Epithelial cell of esophagus (primary cell): ENCODE measurements at regions not wholly inside any gene's neighbourhood (a gene's known extent, or its start where the extent isn't known, plus 50 kb on each side); places are given as distances from the start of the nearest gene placed in this dataset.

Experiments
- DNase-seq: peaks from one replicate; pipeline ENCODE4 v3.0.0; 2010; ENCODE audit warnings: low read depth
- H3K4me3 ChIP-seq: 2 replicates; pipeline ENCODE4 v1.5.1; 2011; ENCODE audit warnings: mild to moderate bottlenecking, low read length, control low read depth
- TF ChIP-seq, protein P1 (sequence below): IDR thresholded peaks from 2 replicates; pipeline ENCODE4 v1.5.1; 2011; ENCODE audit warnings: low read depth, mild to moderate bottlenecking, low read length, control low read depth, inconsistent platforms; ENCODE audit not compliant: insufficient read depth; ENCODE audit errors: missing control alignments

- TF ChIP-seq, protein P1, sequence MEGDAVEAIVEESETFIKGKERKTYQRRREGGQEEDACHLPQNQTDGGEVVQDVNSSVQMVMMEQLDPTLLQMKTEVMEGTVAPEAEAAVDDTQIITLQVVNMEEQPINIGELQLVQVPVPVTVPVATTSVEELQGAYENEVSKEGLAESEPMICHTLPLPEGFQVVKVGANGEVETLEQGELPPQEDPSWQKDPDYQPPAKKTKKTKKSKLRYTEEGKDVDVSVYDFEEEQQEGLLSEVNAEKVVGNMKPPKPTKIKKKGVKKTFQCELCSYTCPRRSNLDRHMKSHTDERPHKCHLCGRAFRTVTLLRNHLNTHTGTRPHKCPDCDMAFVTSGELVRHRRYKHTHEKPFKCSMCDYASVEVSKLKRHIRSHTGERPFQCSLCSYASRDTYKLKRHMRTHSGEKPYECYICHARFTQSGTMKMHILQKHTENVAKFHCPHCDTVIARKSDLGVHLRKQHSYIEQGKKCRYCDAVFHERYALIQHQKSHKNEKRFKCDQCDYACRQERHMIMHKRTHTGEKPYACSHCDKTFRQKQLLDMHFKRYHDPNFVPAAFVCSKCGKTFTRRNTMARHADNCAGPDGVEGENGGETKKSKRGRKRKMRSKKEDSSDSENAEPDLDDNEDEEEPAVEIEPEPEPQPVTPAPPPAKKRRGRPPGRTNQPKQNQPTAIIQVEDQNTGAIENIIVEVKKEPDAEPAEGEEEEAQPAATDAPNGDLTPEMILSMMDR: no peak
Observed at GRCh38 chr7:81887098-81888090, 117.5 kb upstream of the HGF start.

DNA sequence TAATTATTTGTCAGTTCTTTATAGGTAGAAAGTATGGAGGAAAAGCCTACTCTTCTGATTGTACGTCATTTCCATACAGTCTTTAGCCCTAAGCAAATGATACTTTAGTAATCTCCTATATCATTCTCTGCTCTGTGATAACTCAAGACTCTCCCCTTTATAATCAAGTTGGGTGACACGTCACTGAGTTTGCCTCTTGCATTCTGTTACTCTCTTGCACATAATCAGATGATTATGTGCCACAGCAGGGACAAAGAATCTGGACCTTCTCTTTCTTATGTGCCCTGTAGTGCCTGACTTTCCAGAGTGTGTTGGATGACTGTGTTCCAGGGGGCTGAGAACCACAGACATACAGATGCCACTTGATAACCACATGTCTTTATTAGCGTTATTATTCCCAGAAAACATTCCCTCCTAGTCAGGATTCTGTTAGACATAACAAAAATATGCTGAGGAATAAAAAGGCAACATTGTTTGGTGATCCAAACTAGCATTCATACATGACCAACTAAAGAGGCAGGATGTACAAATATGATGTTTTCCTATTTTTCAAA, 116.4 kb upstream of the HGF start:
- DNase-seq: no peak
- TF ChIP-seq, protein P1: no peak
- no peak overlapping the region for H3K4me3 ChIP-seq

More at GRCh38 chr7:81887098-81888090, 117.5 kb upstream of the HGF start:
- DNase-seq: no peak
- no peak overlapping the region for H3K4me3 ChIP-seq

DNA sequence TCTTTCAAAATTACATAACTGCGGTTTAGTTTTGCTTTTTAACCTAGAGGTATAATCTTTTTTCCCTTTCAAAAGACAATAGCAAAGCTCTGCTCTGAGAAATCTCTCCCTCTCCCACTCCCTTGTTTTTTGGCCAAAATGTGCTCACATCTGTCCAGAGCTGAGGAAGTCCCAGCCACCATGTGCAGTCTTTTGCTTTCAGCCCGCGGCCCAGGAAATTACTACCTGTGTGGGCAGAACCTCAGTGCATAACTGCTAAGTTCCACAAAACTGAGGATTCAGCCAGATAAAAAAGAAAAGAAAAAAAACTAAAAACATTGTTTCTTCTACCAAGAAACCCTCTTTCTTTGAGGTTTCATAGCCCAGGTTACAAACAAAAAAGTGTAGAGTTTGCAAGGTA, 115.0 kb upstream of the HGF start:
- TF ChIP-seq, protein P1: no peak
- no peak for DNase-seq
- H3K4me3 ChIP-seq: no peak overlapping the region

DNA sequence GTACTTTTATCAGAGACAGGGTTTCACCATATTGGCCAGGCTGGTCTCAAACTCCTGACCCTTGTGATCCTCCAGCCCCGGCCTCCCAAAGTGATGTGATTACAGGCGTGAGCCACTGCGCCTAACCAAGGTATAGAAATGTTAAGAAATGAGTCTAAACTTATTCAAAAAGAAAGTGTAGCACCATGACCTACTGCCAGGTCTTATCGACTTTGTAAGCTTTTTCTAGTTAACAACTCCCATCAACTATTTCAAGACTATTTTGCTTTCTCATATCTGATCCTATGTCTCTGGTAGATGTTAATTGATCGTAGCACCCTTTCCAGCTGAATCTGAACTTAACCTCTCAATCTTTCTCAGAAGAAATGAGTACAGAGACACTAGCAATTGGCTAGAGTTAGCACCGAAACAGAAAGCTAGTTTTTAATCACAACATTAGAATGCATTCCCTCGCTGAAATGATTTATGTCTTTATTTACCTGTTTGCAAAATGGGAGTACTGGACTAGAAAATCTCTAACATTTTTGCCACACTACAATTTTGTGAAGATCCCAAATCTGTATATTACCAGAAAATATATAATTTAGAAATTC, 114.0 kb upstream of the HGF start:
- no peak for DNase-seq
- TF ChIP-seq, protein P1: no peak
- no peak overlapping the region for H3K4me3 ChIP-seq

GRCh38 chr7:81882086-81882485, 112.2 kb upstream of the HGF start:
- no peak overlapping the region for H3K4me3 ChIP-seq
- TF ChIP-seq, protein P1: no peak
- no peak for DNase-seq

DNA sequence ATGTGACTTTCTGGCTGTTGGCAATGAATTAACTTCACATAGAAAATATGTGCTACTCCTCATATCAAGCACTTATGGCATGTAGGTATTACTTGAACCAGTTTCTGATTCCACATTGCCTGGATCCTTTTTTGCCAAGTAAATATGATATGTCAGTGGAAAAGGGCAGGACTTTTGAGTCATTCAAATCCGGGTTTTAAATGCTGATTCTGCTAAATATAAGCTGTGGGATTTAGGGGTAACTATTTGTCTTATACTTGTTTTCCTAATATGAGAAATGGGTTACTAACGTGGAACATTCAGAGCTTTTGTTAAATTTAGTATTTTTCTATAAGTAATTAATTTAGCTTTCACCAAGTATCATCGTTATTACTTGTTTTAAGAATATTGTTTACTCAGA, 108.0 kb upstream of the HGF start:
- DNase-seq: no peak
- TF ChIP-seq, protein P1: no peak
- no peak overlapping the region for H3K4me3 ChIP-seq
